Adrenal gland (tissue), 9 donors: ENCODE measurements at regions not wholly inside any gene's neighbourhood (a gene's known extent, or its start where the extent isn't known, plus 50 kb on each side); places are given as distances from the start of the nearest gene placed in this dataset.

ENCODE experiments used
- DNase-seq, 7 donors: peaks; one replicate each; pipeline ENCODE4 v3.0.0-alpha.2; 2019 to 2020
- H3K27ac ChIP-seq, 5 donors: fragments of 200-600 bp; sonication (generic) in 4 of 5; 1 replicate in 3 of 5; 2 replicates in 2 of 5; pipeline versions ENCODE4 v1.5.1 to v1.8.0; 2016 to 2020; ENCODE audit warnings: mild to moderate bottlenecking in 1 of 5
- H3K27me3 ChIP-seq: fragments of 200-600 bp; 2 replicates; pipeline ENCODE4 v1.8.0; 2021
- H3K36me3 ChIP-seq, 2 donors: fragments of 200-600 bp; replicated peaks in 1 of 2; 1 replicate in 1 of 2; 2 replicates in 1 of 2; pipeline versions ENCODE4 v1.5.1 to v1.8.0; 2018 to 2022
- H3K4me1 ChIP-seq, 2 donors: fragments of 200-600 bp; replicated peaks in 1 of 2; 1 replicate in 1 of 2; 2 replicates in 1 of 2; pipeline versions ENCODE4 v1.5.1 to v1.8.0; 2018 to 2021
- H3K4me3 ChIP-seq, 4 donors: fragments of 200-600 bp; sonication (generic) in 3 of 4; one replicate each; pipeline ENCODE4 v1.5.1; 2016 to 2018
- H3K9me3 ChIP-seq, 3 donors: fragments of 200-600 bp; sonication (generic) in 1 of 3; replicated peaks in 1 of 3; 1 replicate in 2 of 3; 2 replicates in 1 of 3; pipeline versions ENCODE4 v1.5.1 to v1.8.0; 2016 to 2021
- CTCF ChIP-seq, 6 experiments: fragments of 450-650 bp in 4 of 6; fragments of 200-600 bp in 2 of 6; sonication (generic) in 1 of 6; IDR thresholded peaks; 1 replicate in 5 of 6; 2 replicates in 1 of 6; pipeline versions ENCODE4 v1.5.1 to v1.8.0; 2016 to 2021; ENCODE audit warnings: antibody characterized with exemption in 6 of 6, mild to moderate bottlenecking in 2 of 6, moderate library complexity in 1 of 6
- POLR2A ChIP-seq, 2 donors: fragments of 450-650 bp; IDR thresholded peaks; one replicate each; pipeline ENCODE4 v1.6.1; 2017; ENCODE audit warnings: antibody characterized with exemption in 2 of 2, mild to moderate bottlenecking in 2 of 2, moderate library complexity in 1 of 2
- WGBS, 4 donors: extraction: QIAGEN DNeasy Blood & Tissue Kit in 2 of 4; methylation state at CpG; one replicate each; pipeline versions ENCODE4 v1.1.5 to v1.1.7; 2013 to 2017; 5-methylcytosine and 5-hydroxymethylcytosine counted together
- intact Hi-C, 2 donors: fragments of 100-400 bp; cut with DNase I; formaldehyde crosslinking; loops; one replicate each; pipeline versions ENCODE4 v1.14.1 to v1.15.0; 2022 to 2023
- donor health status: healthy with polysubstance abuse.
- donor health status: Bipolar disorder and iron deficiency.
- donor health status: DM: yes; HTN: yes; CAD: no.
- donor health status: DM: no; HTN: no; CAD: no.
- donor health status: DM: no; HTN: no; CAD: no.

GRCh38 chr3:127037971-127038446 lies 55.1 kb downstream of the PLXNA1 start:
- intact Hi-C loops: no loop called here
- WGBS, 4 donors: 72 to 90% (median 78%) methylated on average over 2 to 10 of the region's 10 CpGs
- no peak overlapping the region for H3K4me3 ChIP-seq
- no peak for TF ChIP-seq CTCF (IDR thresholded peaks at IDR 0.05)
- TF ChIP-seq POLR2A (IDR thresholded peaks at IDR 0.05): no peak
- no peaks in the 10 kb centered on the region for H3K9me3 ChIP-seq
- peaks cover 0 to 10% of the 10 kb centered on the region in 2 donors for H3K36me3 ChIP-seq
- H3K27ac ChIP-seq: no peak overlapping the region
- peaks cover 11 to 14% of the 10 kb centered on the region in 2 donors for H3K4me1 ChIP-seq
- peak in 2 of 7 donors; percentile 12 for DNase-seq
- no peaks in the 10 kb centered on the region for H3K27me3 ChIP-seq

GRCh38 chr3:127038466-127038865 lies 55.6 kb downstream of the PLXNA1 start:
- TF ChIP-seq CTCF (IDR thresholded peaks at IDR 0.05) (no peak), POLR2A (IDR thresholded peaks at IDR 0.05) (no peak)
- intact Hi-C loops: no loop called here
- peaks cover 11 to 14% of the 10 kb centered on the region in 2 donors for H3K4me1 ChIP-seq
- no peak overlapping the region for H3K27ac ChIP-seq
- WGBS, 4 donors: 85 to 91% (median 89%) methylated on average over 12 to 14 of the region's 14 CpGs
- peak in 2 of 7 donors; percentile 5 to 11 for DNase-seq
- H3K36me3 ChIP-seq: peaks cover 0 to 7% of the 10 kb centered on the region in 2 donors
- H3K9me3 ChIP-seq: no peaks in the 10 kb centered on the region
- H3K4me3 ChIP-seq: no peak overlapping the region
- no peaks in the 10 kb centered on the region for H3K27me3 ChIP-seq

- peaks cover 0 to 3% of the 10 kb centered on the region in 2 donors for H3K36me3 ChIP-seq
- no peak overlapping the region for H3K27ac ChIP-seq
- no peaks in the 10 kb centered on the region for H3K9me3 ChIP-seq
- no peak overlapping the region for H3K4me3 ChIP-seq
- intact Hi-C loops: no loop called here
- peaks cover 11 to 14% of the 10 kb centered on the region in 2 donors for H3K4me1 ChIP-seq
- peak in 1 of 7 donors; percentile 7 for DNase-seq
- no peak for TF ChIP-seq CTCF (IDR thresholded peaks at IDR 0.05)
- no peak for TF ChIP-seq POLR2A (IDR thresholded peaks at IDR 0.05)
- 86 to 93% (median 90%) methylated on average over 9 to 12 of the region's 12 CpGs for WGBS, 4 donors
- no peaks in the 10 kb centered on the region for H3K27me3 ChIP-seq
These were observed 56.1 kb downstream of the PLXNA1 start for GRCh38 chr3:127038923-127039581.

- Histone ChIP-seq H3K4me1 (peaks cover 11 to 14% of the 10 kb centered on the region in 2 donors), H3K27me3 (no peaks in the 10 kb centered on the region), H3K9me3 (no peaks in the 10 kb centered on the region), H3K36me3 (no peaks in the 10 kb centered on the region), H3K27ac (no peak overlapping the region), H3K4me3 (no peak overlapping the region)
- TF ChIP-seq POLR2A (IDR thresholded peaks at IDR 0.05) (no peak), CTCF (IDR thresholded peaks at IDR 0.05) (no peak)
- intact Hi-C loops: no loop called here
- peak in 2 of 7 donors; percentile 7 to 9 for DNase-seq
- 75 to 93% (median 92%) methylated on average over 4 to 9 of the region's 9 CpGs for WGBS, 4 donors
These were observed 56.8 kb downstream of the PLXNA1 start for GRCh38 chr3:127039719-127040118.
